ENCODE measurements at regions not wholly inside any gene's neighbourhood (a gene's known extent, or its start where the extent isn't known, plus 50 kb on each side); places are given as distances from the start of the nearest gene placed in this dataset.

DNA sequence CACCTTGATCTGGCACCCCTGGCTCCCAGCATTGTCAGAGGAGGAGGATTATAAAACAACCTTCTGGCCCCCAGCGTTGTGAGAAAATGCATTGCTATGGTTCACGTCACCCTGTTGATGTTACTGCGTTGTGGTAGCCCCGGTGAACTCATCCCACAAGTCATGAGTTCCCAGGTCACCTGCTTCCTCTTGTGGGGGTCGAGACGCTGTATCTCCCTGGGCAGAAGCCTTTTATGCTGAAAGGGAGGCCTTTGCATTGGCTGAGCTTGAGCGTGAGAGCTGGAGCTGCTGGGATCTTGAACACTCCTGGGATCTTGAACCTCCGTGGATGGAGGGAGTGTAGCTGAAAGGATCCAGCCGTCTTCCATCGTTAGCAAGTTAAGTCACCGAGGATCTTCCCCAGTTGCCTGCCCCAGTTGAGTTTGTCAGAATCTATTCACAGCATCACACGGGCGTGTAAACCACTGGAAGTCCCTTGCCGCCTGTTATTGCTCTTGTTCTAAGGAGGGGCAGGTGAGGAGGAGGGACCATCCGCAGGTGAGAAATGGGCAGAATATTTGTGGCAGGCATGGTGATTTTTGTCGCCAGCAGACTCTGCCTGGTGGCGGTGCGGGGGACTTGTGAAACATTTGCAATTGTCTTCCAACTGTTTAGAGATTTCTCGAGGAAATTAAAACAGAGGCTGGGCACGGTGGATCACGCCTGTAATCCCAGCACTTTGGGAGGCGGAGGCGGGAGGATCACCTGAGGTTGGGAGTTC lies 299.9 kb downstream of the ASMT start:
- TF ChIP-seq, protein P1, sequence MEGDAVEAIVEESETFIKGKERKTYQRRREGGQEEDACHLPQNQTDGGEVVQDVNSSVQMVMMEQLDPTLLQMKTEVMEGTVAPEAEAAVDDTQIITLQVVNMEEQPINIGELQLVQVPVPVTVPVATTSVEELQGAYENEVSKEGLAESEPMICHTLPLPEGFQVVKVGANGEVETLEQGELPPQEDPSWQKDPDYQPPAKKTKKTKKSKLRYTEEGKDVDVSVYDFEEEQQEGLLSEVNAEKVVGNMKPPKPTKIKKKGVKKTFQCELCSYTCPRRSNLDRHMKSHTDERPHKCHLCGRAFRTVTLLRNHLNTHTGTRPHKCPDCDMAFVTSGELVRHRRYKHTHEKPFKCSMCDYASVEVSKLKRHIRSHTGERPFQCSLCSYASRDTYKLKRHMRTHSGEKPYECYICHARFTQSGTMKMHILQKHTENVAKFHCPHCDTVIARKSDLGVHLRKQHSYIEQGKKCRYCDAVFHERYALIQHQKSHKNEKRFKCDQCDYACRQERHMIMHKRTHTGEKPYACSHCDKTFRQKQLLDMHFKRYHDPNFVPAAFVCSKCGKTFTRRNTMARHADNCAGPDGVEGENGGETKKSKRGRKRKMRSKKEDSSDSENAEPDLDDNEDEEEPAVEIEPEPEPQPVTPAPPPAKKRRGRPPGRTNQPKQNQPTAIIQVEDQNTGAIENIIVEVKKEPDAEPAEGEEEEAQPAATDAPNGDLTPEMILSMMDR (conservative IDR thresholded peaks at IDR 0.05; ENCODE audit: low read depth, low read length): no peak
- no peak for TF ChIP-seq EZH2 (IDR thresholded peaks at IDR 0.05; ENCODE audit: borderline replicate concordance, low read depth, low read length, poor library complexity, severe bottlenecking)
